SK-N-SH (cell line): ENCODE measurements at regions not wholly inside any gene's neighbourhood (a gene's known extent, or its start where the extent isn't known, plus 50 kb on each side); places are given as distances from the start of the nearest gene placed in this dataset.

ENCODE experiments used
- CTCF ChIA-PET: fragments of 300-600, 350-600 bp; formaldehyde crosslinking; extraction: SDS; loops from one replicate; lab custom pipeline; 2021; lab: Yijun Ruan, JAX
- POLR2A ChIA-PET: fragments of 350-600 bp; sonication (Branson Sonifier 250); formaldehyde crosslinking; extraction: SDS; loops from one replicate; lab custom pipeline; 2020; ENCODE audit warnings: antibody characterized with exemption, inconsistent platforms; lab: Yijun Ruan, JAX
- DNase-seq: peaks from one replicate; pipeline ENCODE4 v3.0.0; 2012
- H2AFZ ChIP-seq: fragments of 200-600 bp; sonication (generic); 2 replicates; pipeline ENCODE4 v1.8.1; 2016; ENCODE audit warnings: antibody characterized with exemption, mild to moderate bottlenecking, low read depth
- H3F3A ChIP-seq: fragments of 200-600 bp; sonication (generic); replicated peaks from 2 replicates; pipeline ENCODE3; 2016; ENCODE audit warnings: antibody characterized with exemption, mild to moderate bottlenecking; ENCODE audit not compliant: insufficient read depth
- H3K27ac ChIP-seq, 2 experiments: fragments of 200-500 bp in 1 of 2; fragments of 200-600 bp in 1 of 2; sonication (Bioruptor generic) in 1 of 2; sonication (generic), shearing (Covaris generic) in 1 of 2; 2 replicates each; pipeline versions ENCODE4 v1.5.1 to v1.6.1; 2014 to 2016; ENCODE audit warnings: low read depth in 2 of 2, inconsistent platforms in 1 of 2, low read length in 1 of 2, mild to moderate bottlenecking in 1 of 2, mixed read lengths in 1 of 2
- H3K27me3 ChIP-seq: fragments of 200-600 bp; sonication (generic), shearing (Covaris generic); 2 replicates; pipeline ENCODE4 v1.6.1; 2016; ENCODE audit warnings: mixed run types; ENCODE audit not compliant: insufficient read depth
- H3K36me3 ChIP-seq, 2 experiments: fragments of 200-500 bp in 1 of 2; fragments of 200-600 bp in 1 of 2; sonication (Bioruptor generic) in 1 of 2; sonication (generic) in 1 of 2; replicated peaks in 1 of 2; 2 replicates each; pipeline versions ENCODE3 to v1.5.1; 2014 to 2016; ENCODE audit warnings: low read length in 1 of 2, mild to moderate bottlenecking in 1 of 2; ENCODE audit not compliant: insufficient read depth in 2 of 2, control insufficient read depth in 1 of 2
- H3K4me1 ChIP-seq, 2 experiments: fragments of 200-500 bp in 1 of 2; fragments of 200-600 bp in 1 of 2; sonication (Bioruptor generic) in 1 of 2; sonication (generic), shearing (Covaris generic) in 1 of 2; 2 replicates each; pipeline versions ENCODE4 v1.5.1 to v1.6.1; 2014 to 2016; ENCODE audit warnings: low read depth in 1 of 2, low read length in 1 of 2, mixed run types in 1 of 2; ENCODE audit not compliant: insufficient read depth in 2 of 2, control insufficient read depth in 1 of 2
- H3K4me2 ChIP-seq: fragments of 200-600 bp; sonication (generic), shearing (Covaris generic); 2 replicates; pipeline ENCODE4 v1.6.1; 2017; ENCODE audit warnings: mixed run types
- H3K4me3 ChIP-seq, 2 experiments: fragments of 200-500 bp in 1 of 2; fragments of 200-600 bp in 1 of 2; sonication (Bioruptor generic) in 1 of 2; sonication (generic), shearing (Covaris generic) in 1 of 2; 2 replicates each; pipeline versions ENCODE4 v1.5.1 to v1.8.1; 2014 to 2016; ENCODE audit warnings: low read depth in 2 of 2, inconsistent platforms in 1 of 2, low read length in 1 of 2, mild to moderate bottlenecking in 1 of 2, mixed read lengths in 1 of 2, moderate library complexity in 1 of 2
- H3K79me2 ChIP-seq: fragments of 200-600 bp; sonication (generic); 2 replicates; pipeline ENCODE4 v1.8.1; 2017; ENCODE audit warnings: mild to moderate bottlenecking; ENCODE audit not compliant: insufficient read depth
- H3K9ac ChIP-seq: fragments of 200-600 bp; sonication (generic); 2 replicates; pipeline ENCODE4 v1.6.1; 2017; ENCODE audit warnings: mixed run types
- H3K9me2 ChIP-seq: fragments of 200-600 bp; sonication (generic); 2 replicates; pipeline ENCODE4 v1.6.1; 2017; ENCODE audit warnings: mixed run types
- H3K9me3 ChIP-seq: fragments of 200-600 bp; sonication (generic); 2 replicates; pipeline ENCODE4 v1.6.1; 2017; ENCODE audit warnings: mixed run types, mild to moderate bottlenecking, moderate library complexity
- H4K20me1 ChIP-seq: fragments of 200-600 bp; sonication (generic); 2 replicates; pipeline ENCODE4 v1.6.1; 2017; ENCODE audit warnings: mild to moderate bottlenecking, mixed run types; ENCODE audit not compliant: insufficient read depth
- EP300 ChIP-seq, 2 experiments: IDR thresholded peaks; 2 replicates each; pipeline versions ENCODE4 v1.4.0 to v1.6.1; 2012; ENCODE audit warnings: borderline replicate concordance in 1 of 2, low read depth in 1 of 2, low read length in 1 of 2
- EZH2phosphoT487 ChIP-seq: fragments of 200-600 bp; sonication (generic); IDR thresholded peaks from 2 replicates; pipeline ENCODE4 v1.6.1; 2017; ENCODE audit warnings: low read depth, mixed run types, mild to moderate bottlenecking, antibody characterized with exemption, moderate library complexity, borderline replicate concordance
- FOSL2 ChIP-seq: IDR thresholded peaks from 2 replicates; pipeline ENCODE4 v1.4.0; 2012; ENCODE audit warnings: low read depth, mild to moderate bottlenecking, moderate library complexity, borderline replicate concordance
- FOXJ3 ChIP-seq: sonication (generic); formaldehyde crosslinking; IDR thresholded peaks from 2 replicates; pipeline ENCODE4 v1.5.1; 2020; ENCODE audit warnings: mild to moderate bottlenecking, missing genetic modification reagents
- FOXM1 ChIP-seq: IDR thresholded peaks from 2 replicates; pipeline ENCODE4 v1.4.0; 2012; ENCODE audit warnings: low read depth, mild to moderate bottlenecking
- JUND ChIP-seq: IDR thresholded peaks from 2 replicates; pipeline ENCODE4 v1.4.0; 2012
- MAX ChIP-seq: IDR thresholded peaks from 2 replicates; pipeline ENCODE4 v1.4.0; 2012; ENCODE audit warnings: low read depth
- MEF2A ChIP-seq: IDR thresholded peaks from 2 replicates; pipeline ENCODE4 v1.4.0; 2012; ENCODE audit warnings: low read depth, borderline replicate concordance
- NFIC ChIP-seq: IDR thresholded peaks from 2 replicates; pipeline ENCODE4 v1.4.0; 2012; ENCODE audit warnings: borderline replicate concordance
- RAD21 ChIP-seq: IDR thresholded peaks from 2 replicates; pipeline ENCODE4 v1.6.1; 2012; ENCODE audit warnings: mild to moderate bottlenecking, low read length
- RCOR1 ChIP-seq: fragments of 150-350 bp; IDR thresholded peaks from 2 replicates; pipeline ENCODE4 v1.6.1; 2017; ENCODE audit warnings: antibody characterized with exemption, low read length
- RFX5 ChIP-seq: IDR thresholded peaks from 2 replicates; pipeline ENCODE4 v1.6.1; 2012; ENCODE audit warnings: mild to moderate bottlenecking, improper control_type of control experiment, low read length
- SIN3A ChIP-seq: IDR thresholded peaks from 2 replicates; pipeline ENCODE4 v1.6.1; 2012; ENCODE audit warnings: low read depth, mild to moderate bottlenecking, low read length, moderate library complexity, borderline replicate concordance
- SMC3 ChIP-seq: IDR thresholded peaks from 2 replicates; pipeline ENCODE4 v1.6.1; 2012; ENCODE audit warnings: low read depth, low read length, improper control_type of control experiment
- TCF12 ChIP-seq: IDR thresholded peaks from 2 replicates; pipeline ENCODE4 v1.4.0; 2012
- USF1 ChIP-seq: IDR thresholded peaks from 2 replicates; pipeline ENCODE4 v1.4.0; 2012; ENCODE audit warnings: low read depth, borderline replicate concordance
- USF2 ChIP-seq: fragments of 150-350 bp; IDR thresholded peaks from 2 replicates; pipeline ENCODE4 v1.6.1; 2017; ENCODE audit warnings: antibody characterized with exemption, low read length, low read depth, borderline replicate concordance
- WGBS: methylation state at CpG from one replicate; pipeline ENCODE4 v1.1.6; 2017; ENCODE audit warnings: low lambda C conversion rate; 5-methylcytosine and 5-hydroxymethylcytosine counted together

- TF ChIP-seq USF1, result no peak
- TF ChIP-seq NFIC, result no peak
- TF ChIP-seq JUND, result no peak
- TF ChIP-seq FOXM1, result no peak
- TF ChIP-seq EP300 (IDR thresholded peaks at IDR 0.05; ENCODE audit: borderline replicate concordance in 1 of 2, low read depth in 1 of 2, low read length in 1 of 2), result no peak
- no peak for TF ChIP-seq MEF2A
These were observed 91.5 kb upstream of the RPS6KA2 start (continued) for GRCh38 chr6:166718516-166718915.

- POLR2A ChIA-PET, result no interaction called here
- Histone ChIP-seq H3K4me2 (no peak overlapping the region), H3K4me1 (peaks cover 0 to 5% of the 10 kb centered on the region in 2 experiments; a peak in 1 of 4 replicates), H3K27ac (no peak overlapping the region), H4K20me1 (no peaks in the 10 kb centered on the region), H3K79me2 (no peaks in the 10 kb centered on the region), H3K9ac (no peak overlapping the region), H3K36me3 (no peaks in the 10 kb centered on the region), H2AFZ (no peak overlapping the region), H3K9me2 (no peaks in the 10 kb centered on the region), H3F3A (no peaks in the 10 kb centered on the region), H3K9me3 (no peaks in the 10 kb centered on the region), H3K4me3 (no peak overlapping the region), H3K27me3 (no peaks in the 10 kb centered on the region)
- 83% methylated on average over 14 of the region's 14 CpGs for WGBS
- TF ChIP-seq TCF12 (no peak), FOXM1 (no peak), EZH2phosphoT487 (no peak), FOXJ3 (CRISPR knock-in tag) (no peak), RCOR1 (no peak), MAX (no peak), RAD21 (no peak), SIN3A (no peak), RFX5 (no peak), SMC3 (no peak), USF2 (no peak), FOSL2 (no peak), NFIC (no peak), JUND (no peak)
- CTCF ChIA-PET, result interaction anchor here (0.8 to 1.3 kb wide), 3 partner anchors 14 to 53 kb away, joined by 3 to 4 read pairs (median 3); no protein-coding TSS in a partner anchor
- no peak for DNase-seq
These were observed 90.0 kb upstream of the RPS6KA2 start for GRCh38 chr6:166716910-166717617.
